Pulmonary artery endothelial cell (primary cell): ENCODE measurements at regions not wholly inside any gene's neighbourhood (a gene's known extent, or its start where the extent isn't known, plus 50 kb on each side); places are given as distances from the start of the nearest gene placed in this dataset.

Source experiments
- DNase-seq: peaks from one replicate; pipeline ENCODE4 v3.0.0-alpha.2; 2011; ENCODE audit warnings: low read depth, low spot score

DNA sequence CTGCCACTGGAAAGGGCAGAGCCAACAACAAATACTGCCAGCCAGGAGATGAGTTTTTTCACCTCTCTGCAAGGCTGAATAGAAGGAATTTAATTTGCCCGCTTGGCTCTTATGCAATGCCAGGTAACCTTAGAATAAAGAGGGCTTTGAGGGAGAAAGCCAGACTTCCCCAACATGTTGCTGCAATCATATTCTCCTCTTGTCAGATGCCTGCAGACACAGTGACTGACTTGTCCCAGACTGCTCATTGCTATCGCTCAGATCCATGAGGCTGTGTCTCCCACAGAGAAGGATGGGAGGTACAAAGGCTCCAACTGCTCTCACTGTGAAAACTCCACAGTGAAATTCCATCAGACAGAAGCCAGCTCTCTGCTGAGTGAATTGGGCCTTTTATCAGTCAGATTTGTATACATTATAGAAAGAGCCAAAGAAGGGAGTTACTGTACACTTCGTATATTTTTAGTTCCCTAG is 517.0 kb upstream of the ID4 start:
- DNase-seq = no peak

DNA sequence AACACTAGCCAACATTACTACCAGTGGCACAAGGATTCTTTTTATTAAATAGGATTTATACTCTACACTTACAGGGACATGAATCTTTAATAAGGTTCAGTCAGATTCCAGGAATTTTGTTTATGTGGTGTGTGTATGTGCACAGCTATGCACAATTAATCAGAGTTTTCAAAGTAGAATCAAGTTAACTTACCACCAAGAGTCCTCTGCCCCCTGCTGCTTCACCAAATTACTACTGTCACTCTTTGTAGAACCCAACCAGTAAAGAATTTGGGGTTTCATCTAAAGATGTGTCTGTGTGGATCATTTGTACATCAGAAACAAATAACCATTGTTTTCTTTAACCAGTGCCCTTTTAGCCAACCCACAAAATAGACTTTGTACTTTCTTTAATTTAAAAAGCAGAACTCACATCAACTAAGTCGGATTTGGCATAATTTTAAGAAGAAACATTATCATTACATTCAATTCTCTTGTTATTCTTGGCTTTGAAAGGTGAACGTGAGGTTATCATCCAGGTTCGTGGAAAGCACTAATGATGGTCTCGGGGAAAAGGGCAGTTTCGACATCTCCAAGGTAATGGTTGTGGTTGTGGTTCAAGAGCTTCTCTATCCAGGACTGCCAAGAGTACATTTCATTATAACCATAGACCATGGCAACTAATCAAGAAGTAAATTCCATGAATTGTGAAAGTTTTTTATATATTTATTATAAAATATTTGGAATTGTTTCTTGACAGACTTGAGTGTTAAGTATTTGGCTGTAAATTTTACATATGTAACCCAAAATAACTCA is 514.3 kb upstream of the ID4 start:
- no peak for DNase-seq

DNA sequence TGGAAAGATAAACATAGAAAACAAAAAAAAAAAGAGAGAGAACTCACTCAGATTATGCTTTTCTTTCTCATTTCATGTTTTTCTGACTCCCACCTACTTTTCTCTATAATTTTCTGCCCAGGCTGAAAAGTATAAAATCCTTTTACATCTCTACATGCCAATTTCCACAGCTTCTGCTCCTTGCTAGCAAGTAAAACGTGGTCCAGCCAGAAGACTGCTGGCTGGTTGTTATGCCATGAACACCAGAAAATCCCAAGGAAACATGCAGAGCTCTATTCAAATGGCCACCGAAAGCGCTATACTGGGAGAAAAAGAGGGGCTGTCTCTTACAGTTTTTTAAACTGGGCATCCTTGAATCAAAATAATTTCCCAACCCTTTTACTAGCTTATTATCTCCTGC is 512.8 kb upstream of the ID4 start:
- DNase-seq = no peak

DNA sequence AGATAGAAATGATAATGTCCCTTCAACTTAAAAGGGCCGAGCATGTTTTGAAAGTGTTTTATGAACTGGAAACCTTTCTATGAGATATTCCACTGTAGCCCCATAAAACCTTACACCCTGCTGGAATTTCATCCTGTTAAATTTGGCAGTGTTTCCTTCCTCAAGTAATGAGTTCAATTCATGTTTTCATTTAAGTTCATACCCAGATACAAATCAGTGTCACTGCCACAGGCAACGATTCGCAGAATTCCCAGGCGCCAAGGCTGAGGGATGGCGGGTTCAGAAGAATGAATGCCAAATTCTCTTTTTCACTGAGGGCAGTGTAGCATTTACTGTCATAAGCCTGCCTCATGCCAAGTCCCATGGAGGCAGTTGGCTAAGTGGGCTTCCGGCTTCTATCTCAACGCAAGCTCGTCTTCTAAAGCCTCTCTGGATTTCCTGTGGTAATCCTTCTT is 511.8 kb upstream of the ID4 start:
- DNase-seq = no peak

DNA sequence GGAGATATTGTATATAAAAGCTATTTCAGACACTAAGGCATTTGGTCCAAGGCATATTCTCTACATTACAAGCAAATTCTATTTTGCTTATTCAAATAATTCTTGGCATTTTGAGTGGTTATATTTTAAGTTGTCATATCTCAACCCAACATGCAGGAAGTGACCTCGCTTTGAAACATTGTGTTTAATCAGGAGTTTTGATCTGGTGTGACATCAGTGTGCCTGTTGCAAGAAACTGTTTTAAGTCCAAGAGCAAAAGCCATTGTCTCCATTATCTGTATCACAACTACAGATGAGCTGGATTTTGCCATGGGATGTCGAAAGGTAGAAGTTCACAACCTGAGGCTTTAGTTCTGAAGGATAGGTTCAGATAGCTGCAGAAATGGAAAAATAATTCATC is 509.9 kb upstream of the ID4 start:
- no peak for DNase-seq

DNA sequence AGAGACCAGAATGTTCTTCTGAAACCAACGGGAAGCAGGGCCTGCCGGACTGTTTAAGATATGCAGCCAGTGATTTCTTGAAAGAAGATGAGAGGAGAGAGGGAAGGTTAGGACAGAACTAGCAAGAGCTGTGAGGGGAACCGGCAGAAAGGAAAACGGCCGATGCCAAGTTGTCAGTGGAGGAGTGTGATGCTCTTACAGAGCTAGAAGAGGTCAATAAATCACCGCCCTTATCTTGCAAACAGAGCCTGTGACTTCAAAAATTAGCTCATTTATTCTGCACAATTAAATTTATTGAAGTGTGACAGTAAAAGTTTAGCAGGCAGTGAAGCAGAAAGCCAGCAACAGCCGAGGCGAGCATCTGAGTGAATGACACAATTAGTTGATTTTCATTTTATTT is 509.5 kb upstream of the ID4 start:
- DNase-seq = no peak

DNA sequence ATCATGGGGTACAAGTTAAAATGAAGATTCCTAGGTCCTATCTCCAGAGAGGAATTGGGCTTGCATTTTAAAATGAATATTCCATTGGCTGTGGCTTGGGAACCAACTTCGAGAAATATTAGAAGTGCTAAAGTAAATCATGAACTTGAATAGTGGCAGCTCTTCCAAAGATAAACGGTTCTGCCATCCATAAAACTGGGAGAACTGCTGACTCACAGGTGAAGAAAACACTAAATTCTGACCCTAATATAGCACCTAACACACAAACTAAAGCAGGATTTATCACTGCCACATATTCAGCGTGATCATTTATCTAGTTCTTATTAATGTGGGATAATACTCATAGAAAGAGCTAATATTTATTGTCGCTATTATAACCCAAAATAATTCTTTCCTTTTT is 508.1 kb upstream of the ID4 start:
- no peak for DNase-seq

DNA sequence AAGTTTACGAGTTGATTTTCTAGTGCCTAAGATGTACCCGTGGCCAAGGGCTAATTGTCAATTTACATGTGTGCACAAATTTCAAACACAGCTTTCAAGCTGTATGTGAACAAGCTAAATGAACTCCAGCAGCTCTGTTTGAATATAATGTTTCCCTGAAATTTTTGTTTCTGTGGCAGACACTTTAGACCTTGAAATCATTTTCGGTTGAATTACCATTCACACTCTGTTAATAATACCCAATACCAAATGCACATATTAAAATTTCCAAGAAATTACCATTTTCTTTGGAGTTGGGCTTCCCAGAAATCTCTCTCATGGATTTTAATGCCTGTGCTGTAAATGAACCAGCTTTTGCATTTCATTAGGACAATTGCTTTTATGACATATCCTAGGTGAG is 506.1 kb upstream of the ID4 start:
- DNase-seq = no peak

DNA sequence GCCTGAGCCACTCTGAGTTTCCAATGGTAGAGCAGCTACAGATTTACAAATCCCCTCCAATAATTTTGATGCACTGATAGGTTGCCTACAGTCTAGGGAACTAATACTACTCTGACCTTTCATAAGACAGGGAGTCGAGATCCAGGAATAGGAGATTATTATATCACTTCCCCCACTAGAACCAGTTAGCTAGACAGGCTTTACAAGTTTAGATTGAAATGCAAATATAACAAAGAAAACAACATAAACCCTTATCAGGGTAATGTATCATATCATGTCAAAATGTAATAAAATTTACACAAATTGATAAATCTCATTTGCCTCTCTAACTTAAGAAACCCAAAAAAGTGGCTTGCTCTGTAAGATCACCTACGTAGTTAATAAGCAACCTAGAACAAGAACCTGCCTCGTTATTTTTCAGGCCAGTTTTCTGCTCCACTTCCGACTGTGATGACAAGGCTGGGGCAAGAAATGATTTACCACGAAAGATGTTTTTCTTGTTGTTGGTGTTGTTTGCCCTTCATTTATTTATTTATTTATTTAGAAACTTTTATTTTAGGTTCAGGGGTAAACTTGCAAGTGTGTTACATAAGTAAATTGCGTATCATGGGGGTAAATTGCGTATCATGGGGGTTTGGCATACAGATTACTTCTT is 504.2 kb upstream of the ID4 start:
- no peak for DNase-seq

DNA sequence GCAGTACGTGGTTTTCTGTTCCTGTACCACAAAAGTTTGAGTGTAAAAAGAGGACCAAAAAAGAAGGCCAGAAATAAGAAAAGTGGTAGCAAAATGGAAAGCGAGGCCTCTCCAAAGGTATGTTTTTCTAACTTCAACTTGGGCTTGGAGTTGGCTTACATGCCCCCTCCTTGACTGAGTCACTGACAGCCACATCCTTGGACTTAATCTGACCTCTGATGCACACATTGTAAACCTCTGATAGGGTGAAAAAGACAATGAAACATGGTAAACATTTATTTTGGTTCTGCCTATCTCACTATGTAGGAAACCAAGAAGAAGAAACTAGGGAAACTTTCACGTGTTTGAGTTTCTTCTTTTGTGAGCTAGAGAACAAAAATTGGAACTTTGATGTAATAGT is 503.2 kb upstream of the ID4 start:
- DNase-seq = no peak

DNA sequence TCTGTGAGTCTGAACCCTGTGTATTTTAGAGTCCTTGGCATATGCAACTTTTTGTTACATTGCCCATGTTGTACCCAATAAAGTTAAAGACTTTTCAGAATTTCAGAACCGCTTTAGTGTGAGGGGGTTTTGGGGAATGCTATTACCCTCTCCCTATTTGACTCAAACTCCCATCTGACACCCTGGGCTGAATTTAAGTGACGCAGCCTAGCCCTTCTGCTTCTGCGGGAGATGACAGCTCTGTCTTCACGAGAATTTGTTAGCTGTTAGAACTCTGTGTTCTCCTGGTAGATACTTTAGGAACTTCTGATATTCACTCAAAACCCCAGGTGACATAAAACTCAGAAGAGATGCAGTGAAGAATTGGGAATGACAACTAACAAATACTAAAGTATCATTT is 500.6 kb upstream of the ID4 start:
- no peak for DNase-seq

DNA sequence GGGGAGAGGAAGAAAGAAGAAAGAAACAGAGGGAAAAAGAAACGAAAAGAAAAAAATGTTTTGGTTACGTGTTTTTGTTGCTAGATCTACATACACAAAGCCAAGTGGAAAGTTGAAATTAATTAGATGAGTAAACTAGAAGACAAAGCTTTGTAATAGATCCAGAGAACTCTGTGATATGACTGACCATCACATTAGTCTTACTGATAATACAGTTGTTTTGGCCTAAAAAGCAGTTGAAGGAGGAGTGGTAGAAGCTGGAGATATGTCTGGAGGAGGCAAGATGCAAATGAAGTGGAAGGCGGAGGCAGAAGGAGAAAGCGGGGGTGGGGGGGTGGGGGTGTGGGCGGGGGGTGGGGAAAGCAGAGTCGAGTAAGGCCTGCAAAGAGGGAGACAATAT is 500.1 kb upstream of the ID4 start:
- no peak for DNase-seq

DNA sequence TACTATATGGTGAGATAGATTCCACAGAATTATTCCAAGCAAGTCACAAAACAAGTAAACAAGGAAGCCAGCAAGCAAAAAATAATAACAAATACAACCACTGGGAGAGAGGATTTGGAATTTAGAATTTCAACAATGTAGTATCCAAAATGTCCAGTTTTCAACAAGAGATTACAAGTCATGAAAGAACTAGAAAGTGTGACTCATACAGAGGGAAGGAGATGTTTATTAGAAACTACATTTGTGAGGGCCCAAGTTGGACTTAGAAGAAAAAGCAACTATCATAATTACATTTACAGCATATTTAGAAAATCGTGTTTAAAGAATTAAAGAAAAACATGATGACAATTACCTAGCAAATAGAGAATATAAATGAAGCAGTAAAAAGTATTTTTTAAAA is 494.6 kb upstream of the ID4 start:
- DNase-seq = no peak

DNA sequence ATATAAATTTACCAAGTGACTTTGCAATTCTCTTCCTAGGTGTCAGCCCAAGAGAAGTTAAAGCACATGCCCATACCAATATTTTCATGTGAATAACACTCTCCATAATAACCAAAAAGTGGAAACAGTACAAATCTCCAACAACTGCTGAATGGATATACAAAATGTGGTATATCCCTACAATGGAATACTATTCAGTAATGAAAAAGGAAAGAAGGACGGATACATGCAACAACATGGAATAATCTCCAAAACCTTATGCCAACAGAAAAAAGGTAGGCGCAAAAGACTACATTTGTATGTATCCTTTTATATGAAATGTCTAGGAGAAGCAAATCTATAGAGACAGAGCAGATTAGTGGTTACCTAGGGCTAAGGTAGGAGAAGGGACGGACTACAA is 487.7 kb upstream of the ID4 start:
- no peak for DNase-seq

DNA sequence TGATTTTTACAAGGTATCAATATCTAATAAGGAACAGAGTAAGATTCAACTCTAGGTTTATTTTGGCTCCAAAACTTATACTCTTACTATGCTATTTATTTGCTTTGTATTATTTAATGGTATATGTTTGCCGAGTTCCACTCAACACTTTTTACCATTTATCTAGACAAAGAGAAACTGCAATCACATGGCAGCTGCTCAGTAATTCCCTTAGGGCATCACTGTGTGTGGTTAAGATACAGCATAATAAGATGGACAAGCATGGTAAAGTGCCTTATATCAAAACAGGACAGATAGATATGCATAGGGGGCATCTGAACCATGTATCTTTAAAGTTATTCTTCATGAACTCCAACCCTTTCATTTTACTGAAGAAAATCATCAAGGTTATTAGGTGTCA is 483.0 kb upstream of the ID4 start:
- DNase-seq = no peak

DNA sequence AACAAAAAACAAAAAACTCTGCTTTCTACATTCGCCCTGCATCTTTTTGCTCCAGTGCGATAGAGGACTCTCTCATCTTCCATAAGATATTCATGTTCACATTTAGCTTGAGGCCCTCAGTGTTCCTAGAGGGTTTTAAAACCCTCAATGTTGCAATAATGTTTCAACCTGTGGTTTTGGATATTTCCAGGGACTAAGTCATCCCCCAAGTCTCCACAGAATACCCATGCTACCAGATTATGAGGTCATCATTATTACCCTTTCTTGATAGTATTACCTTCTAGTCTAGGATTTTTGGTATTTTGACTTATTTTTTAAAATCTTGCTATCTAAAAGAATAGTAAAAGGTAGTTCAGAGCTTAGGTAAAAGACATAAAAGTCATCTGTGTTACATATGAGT is 480.5 kb upstream of the ID4 start:
- no peak for DNase-seq

DNA sequence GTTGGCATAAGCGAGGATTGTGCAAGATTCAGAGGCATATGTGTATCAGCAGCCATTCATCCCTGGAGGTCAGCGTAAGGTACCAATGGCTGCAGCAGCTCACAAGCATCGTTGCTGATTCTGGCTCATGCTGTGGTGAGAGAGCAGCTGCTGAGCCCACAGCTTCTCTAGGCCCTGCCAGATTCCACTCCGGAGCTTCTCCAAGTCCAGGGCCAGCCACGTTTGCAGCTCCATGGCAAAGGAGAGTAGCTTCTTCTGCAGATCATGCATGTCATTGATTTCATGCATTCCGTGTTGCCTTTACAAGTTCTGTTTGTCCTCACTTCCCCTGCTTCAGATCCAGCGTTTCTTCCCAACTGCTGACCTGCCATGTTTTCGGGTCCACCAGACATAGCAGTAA is 474.8 kb upstream of the ID4 start:
- no peak for DNase-seq

DNA sequence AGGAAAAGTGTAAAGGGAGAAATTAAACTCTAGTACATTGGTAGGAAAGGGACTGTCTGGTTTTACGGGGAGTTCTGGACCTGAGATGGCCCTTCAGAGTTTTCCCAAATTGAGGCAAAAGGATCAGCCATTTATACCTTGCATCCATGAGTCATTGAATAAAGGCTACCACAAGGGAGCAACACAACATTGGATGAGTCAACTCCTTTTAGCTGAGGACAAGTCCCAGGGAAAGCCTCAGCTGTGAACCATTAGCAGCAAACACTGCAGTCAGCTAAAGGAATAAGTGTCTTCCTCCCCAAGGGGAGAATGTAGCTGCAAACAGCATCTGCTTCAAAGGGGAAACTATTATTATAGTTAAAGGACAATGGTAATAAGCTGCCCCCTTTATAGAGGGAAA is 468.7 kb upstream of the ID4 start:
- no peak for DNase-seq

DNA sequence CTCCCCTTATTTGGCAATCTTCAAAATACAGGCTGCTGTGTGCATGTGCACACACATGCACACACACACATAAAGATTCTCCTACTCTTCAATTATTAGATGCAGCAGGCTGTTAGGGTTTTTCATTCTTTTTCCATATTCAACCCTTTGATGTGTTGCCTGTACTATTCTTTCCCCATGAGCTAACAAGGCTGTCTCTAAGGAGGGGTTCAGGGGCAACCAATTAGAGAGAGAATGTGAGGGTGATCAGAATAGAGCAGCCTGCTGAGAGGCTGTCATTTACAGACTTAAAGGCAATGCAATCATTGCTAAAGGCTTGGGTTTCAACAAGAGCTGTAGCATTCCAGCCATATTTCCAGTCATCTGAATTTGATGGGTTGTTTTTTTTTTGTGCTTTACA is 467.4 kb upstream of the ID4 start:
- no peak for DNase-seq

DNA sequence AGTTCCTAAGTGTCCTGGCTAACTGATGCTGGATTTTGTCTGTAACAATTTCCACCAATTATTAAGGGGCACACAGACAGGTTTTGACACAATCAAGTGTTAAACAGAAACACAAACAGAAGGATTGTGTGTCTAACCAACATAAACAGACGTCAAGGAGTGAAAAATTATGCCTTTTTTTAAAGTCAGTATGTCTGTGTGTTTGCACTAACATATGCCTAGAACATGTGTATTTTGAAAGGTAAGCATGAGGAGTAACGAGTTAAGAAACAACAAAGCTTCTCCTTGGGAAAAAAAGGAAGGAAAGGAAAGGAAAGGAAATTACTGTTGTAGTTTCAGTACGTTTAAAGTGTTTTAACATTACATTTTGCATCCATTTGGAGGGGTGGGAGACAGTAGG is 466.3 kb upstream of the ID4 start:
- DNase-seq = no peak

DNA sequence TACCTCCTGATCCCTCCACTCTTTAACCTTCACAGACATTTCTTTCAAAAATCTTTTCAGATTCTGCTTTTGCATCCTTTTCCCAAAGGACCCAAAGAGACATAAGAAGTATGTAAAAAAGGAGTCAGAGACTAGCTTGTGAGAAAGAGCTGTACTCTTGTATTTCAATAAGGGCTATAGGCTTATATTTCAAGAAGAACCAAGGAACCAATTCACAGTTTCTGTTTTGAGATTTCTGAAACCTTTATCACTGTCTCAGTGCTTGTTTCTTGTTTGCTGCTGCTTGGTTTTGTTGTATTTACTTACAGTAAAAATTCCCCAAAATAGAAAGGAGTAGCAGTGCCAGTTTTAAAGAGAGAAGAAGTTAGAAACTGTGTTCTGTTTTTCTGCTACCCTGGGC is 461.6 kb upstream of the ID4 start:
- DNase-seq = no peak

DNA sequence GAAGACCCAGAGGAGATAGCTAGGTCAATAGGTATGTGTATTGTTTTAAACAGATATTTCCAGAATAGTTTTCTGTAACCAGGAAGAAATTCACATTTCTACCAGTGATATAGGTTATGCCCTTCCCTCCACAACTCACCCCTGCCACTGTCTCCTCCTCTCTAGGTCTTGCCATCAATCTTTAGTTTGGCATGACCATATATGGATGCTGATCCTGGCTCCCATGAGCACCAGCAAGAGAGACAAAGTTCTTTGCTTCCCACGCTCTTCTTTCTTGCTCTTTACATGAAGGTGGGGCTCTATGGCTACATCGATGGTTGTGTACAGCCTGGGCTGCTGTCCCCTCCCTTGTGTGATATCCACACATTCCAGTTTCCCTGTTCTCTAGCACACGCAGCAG is 459.4 kb upstream of the ID4 start:
- no peak for DNase-seq

DNA sequence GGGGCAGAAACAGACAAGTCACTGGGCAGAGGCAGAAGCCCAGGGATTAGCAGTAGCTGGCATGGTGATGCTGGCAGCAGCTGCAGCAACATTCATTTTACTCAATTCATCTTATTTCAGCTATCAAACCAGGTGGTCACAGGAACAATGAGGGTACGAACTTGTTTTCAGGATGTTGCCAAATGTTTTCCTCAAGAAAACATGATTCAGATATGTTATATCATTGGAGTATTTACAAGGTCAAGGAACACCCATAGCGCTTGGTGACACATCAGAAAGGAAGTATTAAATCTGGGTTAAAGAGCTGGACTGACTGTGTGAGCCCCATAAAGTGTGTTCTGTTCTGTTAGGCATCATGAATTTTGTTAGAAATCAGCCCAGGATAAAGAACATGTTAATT is 456.9 kb upstream of the ID4 start:
- no peak for DNase-seq
